HG03039 (cell line): ENCODE measurements at regions not wholly inside any gene's neighbourhood (a gene's known extent, or its start where the extent isn't known, plus 50 kb on each side); places are given as distances from the start of the nearest gene placed in this dataset.
A peak's percentile ranks its signal among the peaks of the same experiment; 100 is the strongest.
"Not testable (repeated sequence)": the region's sequence is repeated elsewhere in the genome, so short reads cannot be mapped to it uniquely, and the experiment has no call there.

Experiments
- ATAC-seq: cut with Tn5 transposase; IDR thresholded peaks from one replicate; pipeline ENCODE4 v1.9.1; 2021; ENCODE audit warnings: mild to moderate bottlenecking, moderate library complexity; ENCODE audit not compliant: unreplicated experiment

DNA sequence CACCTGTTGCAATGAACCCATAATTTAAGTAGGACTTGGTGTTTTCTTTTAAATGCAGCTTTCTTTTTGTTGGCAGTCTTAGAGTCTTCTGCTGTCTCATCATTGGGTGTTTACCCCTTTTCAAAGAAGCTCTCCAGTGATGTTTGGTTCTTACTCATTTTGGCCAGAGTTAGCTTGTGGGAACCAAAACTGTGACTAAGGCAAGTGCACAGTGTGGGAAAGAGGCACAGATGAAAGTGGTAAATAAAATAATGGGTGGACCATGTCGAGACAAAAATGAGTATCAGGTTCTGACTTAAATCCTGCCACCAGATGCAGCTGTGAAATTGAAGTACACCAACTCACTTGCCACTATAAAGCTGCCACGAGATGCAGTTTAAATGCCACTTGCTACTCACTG, 615.4 kb upstream of the MIS18BP1 start:
- peak; percentile 77 for ATAC-seq

DNA sequence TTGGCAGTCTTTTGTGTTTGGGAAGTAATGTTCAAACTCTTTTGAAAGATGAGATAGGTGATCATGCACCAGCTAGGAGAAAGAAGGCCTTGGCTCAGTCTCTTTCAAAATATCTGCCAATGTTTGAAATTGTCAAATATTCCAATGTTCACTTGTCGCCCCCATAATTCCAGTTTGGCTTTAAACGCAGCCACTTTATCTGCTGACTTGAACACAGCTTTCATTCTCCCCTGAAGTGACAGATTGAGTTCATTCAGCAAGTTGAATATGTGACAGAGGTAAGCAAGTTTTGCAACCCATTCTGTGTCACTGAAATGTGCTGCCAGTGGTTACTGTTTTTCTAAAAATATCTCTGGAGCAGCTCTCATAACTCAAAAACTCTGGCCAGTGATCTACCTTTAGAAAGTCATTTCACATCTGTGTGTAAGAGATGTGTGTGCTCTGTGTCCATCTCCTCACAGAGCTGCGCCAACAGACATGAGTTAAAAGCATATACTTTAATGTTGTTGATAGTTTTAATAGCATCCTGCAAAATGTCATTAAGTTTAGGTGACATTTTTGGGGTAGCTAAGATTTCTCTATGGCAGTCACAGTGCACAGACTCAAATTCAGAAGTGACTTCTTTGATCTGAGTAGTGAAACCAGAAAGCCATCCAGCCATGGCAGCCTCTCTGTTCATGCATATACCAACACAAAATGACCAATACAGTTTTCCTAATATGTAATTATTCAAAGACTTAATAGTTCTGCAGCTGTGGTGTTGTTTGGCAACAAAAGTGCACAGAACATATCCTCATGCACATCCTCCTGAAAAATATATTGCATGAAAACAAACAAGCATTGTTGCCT, 614.3 kb upstream of the MIS18BP1 start:
- peak; percentile 67 for ATAC-seq

DNA sequence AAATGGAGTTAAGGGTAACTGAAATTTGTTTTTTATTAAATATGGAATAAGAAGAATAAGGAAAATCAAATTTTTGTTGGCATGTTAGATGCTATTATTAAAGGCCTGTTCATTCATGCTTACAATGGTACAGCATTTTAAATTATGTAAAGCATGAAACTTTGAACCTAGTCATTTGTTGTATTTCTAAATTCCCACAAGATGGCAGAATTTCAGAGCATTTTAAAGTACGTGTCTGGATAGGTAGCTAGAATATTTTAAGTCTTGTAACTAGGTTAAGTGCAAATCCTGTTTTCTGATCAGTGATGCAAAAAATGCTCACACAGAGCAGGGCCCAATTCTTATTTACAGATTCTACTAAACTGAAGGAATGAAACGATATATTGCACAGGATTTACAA, 585.6 kb upstream of the MIS18BP1 start:
- ATAC-seq = no peak

DNA sequence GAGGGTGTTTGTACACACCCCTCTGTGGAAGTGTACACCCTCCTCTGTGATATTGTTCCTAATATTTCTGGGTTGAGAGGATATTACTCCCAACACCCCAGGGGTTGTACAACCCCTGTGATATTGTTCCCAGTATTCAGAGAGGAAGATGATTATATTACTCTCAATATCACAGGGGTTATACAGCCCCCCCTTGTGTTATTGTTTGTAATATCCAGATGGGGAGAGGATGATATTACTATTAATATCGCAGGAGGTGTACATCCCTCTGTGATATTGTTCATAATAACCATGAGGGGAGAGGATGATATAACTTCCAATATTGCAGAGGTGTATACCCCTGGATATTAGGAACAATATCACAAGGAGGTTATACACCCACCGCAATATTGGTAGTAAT, 566.1 kb upstream of the MIS18BP1 start:
- ATAC-seq = no peak

DNA sequence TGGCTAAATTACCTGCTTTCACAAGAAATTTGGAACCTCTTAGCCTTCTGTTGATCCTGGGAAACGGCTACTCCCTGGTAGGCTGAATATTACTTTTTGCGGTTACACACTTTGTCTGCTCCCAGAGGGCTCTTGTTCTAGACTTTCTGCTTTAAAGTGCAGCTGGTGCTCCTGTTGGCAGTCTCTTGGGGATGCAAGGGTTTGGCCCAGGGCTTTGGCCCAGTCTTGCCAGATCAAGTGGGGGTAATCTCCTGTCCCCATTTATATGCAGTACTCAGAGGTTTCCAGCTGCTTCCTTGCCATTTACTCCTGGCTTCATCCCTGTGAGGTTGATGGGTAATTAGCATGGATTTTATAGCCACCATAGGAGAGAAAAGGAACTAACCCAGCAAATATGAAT, 558.2 kb upstream of the MIS18BP1 start:
- no peak for ATAC-seq

DNA sequence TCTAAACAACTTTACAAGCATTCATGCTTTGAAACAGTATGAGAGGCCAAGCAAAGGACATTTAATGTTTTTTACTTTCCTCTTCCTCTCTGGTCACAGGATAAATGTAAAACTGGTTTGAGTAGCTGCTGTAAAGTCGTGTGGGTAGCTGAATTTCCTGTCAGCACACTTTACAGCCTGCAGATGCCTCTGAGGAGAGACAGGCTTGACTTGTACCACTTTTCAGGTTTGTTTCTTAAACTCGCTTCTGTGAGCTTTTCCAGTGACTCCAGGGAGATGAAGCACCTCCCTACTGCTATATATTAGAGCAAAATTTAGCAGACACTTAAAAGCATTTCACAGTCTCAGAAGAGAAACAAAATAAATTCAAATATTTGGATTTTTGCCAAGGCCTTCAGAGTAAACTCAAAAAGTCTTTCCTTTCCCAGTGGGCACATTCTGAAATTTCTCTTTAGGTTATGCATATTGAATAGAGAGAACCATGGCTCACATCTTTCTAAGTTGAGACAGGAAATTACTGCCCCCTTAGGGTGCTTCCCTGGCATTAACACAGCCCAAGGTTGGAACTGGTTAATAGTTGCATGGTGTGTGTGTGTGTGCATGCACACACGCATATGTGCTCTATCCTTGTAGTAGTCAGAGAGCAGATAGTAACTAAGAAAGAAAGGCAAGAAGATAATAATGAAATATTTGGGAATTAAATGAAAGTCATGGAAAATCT, 557.3 kb upstream of the MIS18BP1 start:
- no peak for ATAC-seq

DNA sequence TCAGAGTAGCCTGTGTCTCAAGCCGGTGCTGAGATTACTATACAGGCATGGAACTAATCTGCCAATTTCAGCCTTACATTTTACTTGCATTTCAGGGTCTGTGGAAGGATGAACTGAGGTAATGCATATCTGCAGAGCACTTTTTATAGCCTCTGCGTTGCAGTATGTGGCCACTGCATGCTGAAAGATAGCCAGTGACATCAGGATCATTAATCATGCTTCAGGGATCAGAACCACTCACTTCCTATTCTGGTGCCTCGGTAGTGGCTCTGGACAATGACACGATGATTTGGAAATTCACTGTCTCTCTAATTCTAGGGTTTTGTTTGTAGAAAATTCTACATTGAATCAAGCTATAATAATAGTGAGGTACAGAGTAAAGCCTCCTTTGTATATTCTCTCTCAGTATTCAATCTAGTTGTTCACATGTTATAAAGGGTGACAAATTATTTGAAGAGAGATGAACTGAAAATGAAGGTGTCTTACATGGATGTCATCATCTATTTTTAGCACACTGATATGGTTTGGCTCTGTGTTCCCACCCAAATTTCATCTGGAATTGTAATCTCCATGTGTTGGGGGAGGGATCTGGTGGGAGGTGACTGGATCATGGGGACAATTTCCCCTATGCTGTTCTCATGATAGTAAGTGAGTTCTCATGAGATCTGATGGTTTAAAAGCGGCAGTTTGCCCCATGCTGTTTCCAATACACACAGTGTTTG, 554.3 kb upstream of the MIS18BP1 start:
- ATAC-seq = no peak

DNA sequence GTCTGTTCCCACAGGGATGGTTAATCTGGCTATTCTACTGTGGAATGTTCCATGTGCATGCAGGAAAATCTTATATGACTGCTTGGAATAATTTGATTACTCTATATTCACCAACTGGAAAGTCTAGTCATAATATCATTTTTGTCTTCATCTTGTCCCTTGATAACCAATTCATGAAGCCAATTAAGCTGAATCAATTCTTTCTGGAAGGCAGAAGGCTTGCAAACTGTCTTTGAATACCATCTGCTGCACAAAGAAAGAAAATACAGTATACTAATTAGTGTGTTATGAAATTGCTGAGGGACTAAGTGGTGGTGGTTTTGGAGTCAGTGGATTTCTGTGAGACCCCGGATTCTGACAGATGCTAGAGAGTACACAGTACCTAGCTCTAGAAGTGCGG, 546.5 kb upstream of the MIS18BP1 start:
- no peak for ATAC-seq

DNA sequence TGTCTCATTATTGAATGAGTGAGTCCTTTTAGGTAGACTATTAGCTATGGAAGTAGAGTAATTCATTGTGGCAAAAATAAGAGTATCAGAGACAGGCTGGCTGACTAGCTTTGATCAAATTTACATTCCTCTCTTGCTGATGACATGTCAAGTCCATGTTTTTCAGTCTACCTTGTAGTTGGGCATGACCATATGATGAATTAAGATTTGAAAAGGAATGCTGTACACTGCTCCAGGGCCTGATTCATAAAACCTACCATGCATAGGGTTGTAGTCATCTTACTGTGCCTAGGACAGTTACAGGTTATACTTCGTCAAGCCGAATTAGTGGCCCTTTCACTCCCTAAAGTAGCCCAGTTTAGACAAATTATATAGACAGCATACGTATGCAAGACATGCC, 545.7 kb upstream of the MIS18BP1 start:
- ATAC-seq = no peak

DNA sequence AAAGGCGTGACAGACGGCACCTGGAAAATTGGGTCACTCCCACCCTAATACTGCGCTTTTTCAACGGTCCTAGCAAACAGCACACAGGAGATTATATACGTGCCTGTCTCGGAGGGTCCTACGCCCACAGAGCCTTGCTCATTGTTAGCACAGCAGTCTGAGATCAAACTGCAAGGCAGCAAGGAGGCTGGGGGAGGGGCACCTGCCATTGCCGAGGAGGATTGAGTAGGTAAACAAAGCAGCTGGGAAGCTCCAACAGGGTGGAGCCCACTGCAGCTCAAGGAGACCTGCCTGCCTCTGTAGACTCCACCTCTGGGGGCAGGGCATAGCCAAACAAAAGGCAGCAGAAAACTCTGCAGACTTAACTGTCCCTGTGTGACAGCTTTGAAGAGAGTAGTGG, 543.0 kb upstream of the MIS18BP1 start:
- ATAC-seq = not testable (repeated sequence)

DNA sequence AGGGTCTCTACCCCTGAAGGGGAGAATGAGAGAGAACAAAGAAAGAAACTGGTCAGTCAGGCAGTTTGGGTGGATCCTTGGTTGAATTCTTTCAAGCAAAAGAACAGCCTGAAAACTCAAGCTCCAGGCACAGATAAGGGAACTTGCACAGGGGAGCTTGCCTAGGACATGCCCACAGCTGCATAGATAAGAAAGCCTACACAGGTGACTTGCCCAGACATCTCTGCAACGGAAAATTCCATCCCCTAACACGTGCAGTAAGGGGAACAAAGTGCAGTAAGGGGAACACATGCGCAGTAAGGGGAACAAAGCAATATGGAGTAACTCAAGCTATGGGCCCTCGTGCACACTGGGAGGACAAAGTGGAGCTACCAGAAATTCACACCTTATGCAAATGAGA, 540.1 kb upstream of the MIS18BP1 start:
- ATAC-seq = no peak

DNA sequence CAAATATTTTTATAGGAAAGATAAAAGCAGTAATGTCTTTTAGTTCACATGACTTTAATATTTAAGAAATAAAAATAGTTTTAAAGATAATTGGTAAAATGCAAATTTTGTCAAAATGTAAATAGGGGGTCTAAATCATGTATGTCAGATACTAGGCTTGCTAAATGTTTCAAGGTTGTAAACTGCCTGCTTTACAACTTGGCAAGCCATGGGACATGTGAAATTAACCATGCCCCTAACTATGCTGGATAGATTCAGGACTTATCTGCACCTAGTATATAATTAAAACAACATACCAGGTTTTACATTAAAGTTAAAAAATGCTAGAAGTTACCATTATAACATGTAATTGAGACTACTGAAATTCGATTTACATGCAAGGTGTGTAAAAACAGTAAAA, 537.3 kb upstream of the MIS18BP1 start:
- no peak for ATAC-seq

DNA sequence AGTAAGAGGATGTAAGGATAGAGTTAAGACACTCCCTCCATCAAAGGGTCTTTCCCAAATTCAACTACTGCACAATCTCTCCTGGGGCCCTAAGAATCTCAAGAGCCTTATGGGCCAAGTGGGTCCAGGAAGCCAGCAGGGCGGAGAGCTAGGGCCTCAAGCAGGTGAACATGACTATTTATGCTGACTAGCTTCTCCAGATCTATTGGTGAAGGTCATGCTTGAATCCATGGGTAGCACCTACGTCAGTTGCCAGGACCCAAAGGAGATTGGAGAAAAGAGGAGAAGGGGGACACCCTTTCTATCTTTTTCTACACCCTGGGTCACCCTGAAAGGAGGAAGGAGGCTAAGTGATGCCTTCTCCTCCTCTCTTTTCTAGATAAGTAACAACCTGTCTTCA, 534.2 kb upstream of the MIS18BP1 start:
- ATAC-seq = no peak

DNA sequence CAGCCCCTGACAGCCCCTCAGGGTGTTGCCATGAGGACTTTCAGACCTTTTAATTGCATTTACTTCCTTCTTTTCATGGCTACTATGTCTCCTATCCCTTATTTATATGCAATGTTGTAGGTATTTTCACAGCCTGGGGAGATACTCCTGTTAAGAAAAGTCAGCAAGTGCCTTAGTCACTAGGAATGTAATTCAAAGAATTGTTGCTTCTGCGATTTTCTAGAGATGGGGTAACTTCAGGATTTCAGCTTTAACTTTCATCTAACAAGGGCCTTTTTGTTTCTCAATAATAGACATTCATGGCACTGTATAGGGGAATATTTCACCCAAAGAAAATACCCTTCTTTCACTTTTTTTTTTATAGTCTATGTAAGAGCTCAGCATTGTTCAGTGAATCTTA, 533.3 kb upstream of the MIS18BP1 start:
- ATAC-seq = no peak

DNA sequence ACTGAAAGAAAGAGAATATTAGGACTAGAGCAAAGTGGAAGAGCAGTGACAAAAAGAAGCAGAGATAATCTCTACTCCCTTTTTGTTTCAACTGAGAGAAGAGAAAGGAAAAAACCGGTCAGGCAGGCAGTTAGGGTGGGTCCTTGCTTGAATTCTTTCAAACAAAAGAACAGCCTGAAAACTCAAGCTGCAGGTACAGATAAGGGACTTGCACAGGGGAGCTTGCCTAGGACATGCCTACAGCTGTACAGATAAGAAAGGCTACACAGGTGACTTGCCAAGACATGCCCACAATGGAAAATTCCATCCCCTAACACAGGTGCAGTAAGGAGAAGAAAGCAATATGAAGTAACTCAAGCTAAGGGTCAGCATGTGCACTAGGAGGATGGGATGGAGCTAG, 532.2 kb upstream of the MIS18BP1 start:
- ATAC-seq = no peak

DNA sequence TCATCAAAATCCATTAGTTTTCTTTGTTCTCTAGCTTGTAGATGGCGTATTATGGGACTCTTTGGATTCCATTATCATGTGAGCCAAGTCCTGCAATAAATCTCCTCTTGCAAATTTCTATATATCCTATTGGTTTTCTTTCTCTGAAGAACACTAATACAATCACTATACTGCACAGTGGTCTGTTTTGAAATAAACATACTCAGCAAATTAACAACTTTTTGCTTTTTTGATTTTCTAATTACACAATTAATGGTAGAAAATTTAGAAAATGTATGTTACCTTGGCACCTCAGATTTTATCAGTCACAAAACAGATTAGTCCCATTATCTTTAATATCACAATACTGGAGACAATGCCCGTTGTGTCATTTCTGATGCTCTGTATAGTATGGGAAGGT, 513.2 kb upstream of the MIS18BP1 start:
- ATAC-seq = no peak

DNA sequence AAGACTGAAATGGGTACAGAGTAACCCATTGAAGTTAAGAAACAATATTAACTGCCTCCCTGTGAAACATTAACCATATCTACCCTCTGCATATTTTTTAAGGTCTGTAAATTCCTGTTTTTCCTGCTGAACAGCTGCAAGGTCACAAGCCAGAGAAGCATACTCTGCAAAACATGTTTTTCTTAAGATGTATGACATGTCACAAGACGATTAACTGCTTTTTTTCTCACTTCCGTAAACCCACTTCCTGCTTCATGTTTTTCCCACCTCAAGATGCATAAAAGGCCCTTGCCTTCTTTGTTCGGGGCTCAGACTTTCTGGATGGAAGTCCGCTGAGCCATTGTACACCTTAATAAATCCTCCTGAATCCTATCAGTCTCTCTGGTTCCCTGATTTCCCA, 504.7 kb upstream of the MIS18BP1 start:
- no peak for ATAC-seq

DNA sequence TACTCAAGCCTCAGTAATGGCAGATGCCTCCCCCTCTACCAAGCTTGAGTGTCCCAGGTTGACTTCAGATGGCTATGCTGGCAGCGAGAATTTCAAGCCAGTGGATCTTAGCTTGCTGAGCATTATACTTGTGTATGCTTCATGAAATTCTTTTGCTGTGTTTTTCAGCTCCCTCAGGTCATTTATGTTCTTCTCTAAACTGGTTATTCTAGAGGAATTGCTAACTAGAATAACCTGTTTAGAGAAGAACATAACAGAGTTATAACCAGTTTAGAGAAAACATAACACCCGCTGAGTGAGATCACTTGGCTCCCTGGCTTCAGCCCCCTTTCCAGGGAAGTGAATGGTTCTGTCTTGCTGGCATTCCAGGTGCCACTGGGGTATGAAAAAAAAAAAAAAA, 503.4 kb upstream of the MIS18BP1 start:
- ATAC-seq = not testable (repeated sequence)

DNA sequence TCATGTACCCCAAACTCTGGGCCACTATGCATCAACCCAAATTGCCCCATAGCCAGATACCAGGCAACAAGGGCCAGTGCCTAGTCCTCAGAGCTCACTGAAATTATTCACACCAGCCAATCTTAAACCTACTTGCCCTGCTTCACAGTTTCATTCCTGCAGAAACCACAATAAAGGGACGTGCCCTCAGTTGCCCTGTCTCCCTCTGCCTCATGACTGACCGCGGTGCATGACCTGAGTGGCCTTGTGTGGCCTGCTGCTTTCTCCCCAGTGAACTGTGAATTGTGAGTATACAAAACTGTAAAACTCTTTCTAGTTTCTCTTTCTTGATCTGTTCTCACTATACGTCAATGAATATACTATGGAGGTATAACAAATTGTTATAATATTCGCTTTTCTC, 490.9 kb upstream of the MIS18BP1 start:
- ATAC-seq = no peak

DNA sequence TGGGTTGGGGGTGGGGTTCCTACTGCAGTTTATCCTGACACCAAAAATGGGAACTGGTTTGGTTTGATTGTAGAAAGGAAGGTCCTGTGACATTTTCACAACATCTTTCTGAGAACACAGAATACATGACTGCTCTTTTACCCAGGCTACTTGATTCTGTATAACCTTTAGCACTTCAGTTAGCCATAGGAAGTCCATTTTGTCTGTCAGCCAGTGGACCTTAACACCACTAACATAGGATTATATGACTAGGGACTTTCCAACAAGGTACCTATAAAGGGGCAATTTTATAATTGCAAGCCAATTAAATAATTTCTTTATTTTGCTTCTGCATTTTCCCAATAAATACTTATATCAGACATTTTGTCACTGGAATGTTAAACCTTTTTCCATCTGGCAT, 489.2 kb upstream of the MIS18BP1 start:
- ATAC-seq = no peak

DNA sequence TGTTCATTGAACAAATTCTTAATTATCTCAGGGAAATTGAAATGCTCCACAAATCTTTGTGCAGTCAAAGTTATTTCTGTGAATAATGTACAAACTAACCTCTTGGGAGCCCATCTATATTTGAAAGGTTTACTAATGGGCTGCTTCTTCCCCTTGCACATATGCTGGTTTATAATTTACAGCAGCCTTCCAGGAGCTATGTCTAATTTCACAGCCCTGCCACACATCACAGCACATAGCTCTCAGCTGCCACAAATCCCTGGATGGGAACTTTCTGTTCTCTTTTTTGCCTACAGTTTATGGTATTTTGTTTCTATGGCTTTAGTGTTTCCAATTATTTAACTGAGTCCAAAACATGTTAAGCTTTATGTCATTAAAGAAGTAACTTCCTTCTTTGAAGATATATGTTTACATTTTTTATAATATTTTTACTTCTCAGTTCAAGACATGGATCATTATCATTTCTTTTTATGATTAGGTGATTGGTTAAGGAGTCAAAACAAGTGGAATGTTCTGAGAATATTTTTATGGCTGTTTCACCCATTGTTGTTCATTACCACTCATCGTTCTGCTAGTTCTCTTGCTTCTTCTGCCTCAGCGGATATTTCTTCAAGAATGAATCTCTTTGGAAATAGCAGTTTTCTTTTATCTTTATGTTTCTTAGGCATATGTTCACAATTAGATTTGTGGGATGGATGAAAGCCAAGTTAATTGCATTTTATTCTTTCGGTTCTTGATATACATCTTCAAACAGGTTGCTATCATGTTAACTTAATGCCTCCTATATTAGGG, 475.6 kb upstream of the MIS18BP1 start:
- ATAC-seq = no peak
